ENCODE measurements at regions not wholly inside any gene's neighbourhood (a gene's known extent, or its start where the extent isn't known, plus 50 kb on each side); places are given as distances from the start of the nearest gene placed in this dataset.

GRCh38 chr5:68653471-68653870, 437.9 kb downstream of the PIK3R1 start:
- TF ChIP-seq CTCF (IDR thresholded peaks at IDR 0.05; ENCODE audit: insufficient read depth, missing control alignments): no peak
- DNase-seq (ENCODE audit: insufficient read length, low spot score): no peak
- no peak for FAIRE-seq

DNA sequence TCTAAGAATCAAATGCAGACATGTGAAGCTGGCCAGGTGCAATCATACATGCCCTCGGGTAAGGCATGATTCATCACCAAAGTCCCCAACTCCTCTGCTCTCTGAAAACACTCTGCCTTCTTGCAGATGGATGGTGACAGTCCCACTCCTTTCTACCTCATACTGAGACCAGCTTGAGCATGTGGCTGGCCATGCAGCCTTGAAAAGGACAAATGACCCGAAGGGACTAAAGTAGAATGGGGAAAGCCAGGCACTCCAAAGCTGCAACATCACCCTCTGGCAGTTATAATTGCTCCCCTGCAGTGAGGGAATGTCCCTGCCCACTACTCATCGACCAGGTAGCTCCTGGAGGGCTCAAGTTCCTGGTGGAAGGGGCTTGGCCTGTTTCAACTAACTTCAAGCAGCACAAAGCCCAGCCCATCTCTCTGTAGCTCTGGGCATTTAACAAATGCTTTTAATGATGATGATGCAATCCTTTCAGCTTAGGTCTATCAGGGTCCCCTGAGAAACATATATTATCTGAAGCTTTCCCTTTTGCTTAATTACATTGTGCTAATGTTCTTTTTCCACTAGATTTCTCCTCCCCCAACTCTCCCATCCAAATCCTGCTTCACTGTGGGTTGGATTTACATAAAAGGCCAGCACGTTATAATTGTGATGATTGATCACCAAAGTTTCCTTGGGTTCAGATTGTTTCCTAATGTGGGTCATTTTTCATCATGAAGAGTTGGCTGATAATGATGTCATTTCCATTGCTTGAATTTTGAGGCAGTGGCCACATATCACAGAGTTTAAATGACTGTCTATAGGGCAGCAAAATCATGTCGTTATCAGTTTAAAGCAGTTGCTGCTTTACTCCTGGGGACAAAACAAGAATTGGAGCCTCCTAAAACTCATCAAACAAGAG, 436.5 kb upstream of the SLC30A5 start:
- no peak for DNase-seq (ENCODE audit: insufficient read length, low spot score)
- no peak for FAIRE-seq
- no peak for TF ChIP-seq CTCF (IDR thresholded peaks at IDR 0.05; ENCODE audit: insufficient read depth, missing control alignments)

GRCh38 chr5:68658810-68659372, 434.9 kb upstream of the SLC30A5 start:
- no peak for TF ChIP-seq CTCF (IDR thresholded peaks at IDR 0.05; ENCODE audit: insufficient read depth, missing control alignments)
- no peak for DNase-seq (ENCODE audit: insufficient read length, low spot score)
- no peak for FAIRE-seq

- FAIRE-seq (no peak), DNase-seq (ENCODE audit: insufficient read length, low spot score) (no peak)
- no peak for TF ChIP-seq CTCF (IDR thresholded peaks at IDR 0.05; ENCODE audit: insufficient read depth, missing control alignments)
These were observed 433.9 kb upstream of the SLC30A5 start for GRCh38 chr5:68659881-68660280.

GRCh38 chr5:68661237-68661636, 432.6 kb upstream of the SLC30A5 start:
- no peak for DNase-seq (ENCODE audit: insufficient read length, low spot score)
- no peak for FAIRE-seq
- TF ChIP-seq CTCF (IDR thresholded peaks at IDR 0.05; ENCODE audit: insufficient read depth, missing control alignments): peak; percentile 10

DNA sequence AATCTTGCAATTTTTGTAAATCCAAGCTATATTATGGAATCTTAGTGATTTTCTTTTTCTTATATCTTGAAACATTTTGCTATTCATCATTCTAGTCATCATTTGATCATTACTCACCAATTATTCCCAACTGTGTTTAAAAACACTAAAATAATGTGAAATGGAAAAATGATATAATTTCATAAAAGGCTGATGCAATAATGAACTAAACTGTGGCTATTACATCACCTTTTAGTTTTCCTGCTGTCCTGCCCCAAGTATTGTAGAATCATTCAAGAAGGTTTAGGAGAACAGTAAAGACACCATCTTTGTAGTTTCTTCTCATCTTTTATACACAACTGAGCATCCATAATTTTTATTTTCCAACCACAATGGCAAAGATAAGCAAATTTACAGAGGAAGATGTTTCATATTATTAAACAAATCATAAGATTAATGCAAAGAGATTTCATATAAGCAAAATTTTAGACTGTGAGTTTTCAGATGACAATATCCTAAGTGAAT, 431.0 kb upstream of the SLC30A5 start:
- FAIRE-seq: no peak
- no peak for TF ChIP-seq CTCF (IDR thresholded peaks at IDR 0.05; ENCODE audit: insufficient read depth, missing control alignments)
- DNase-seq (ENCODE audit: insufficient read length, low spot score): no peak

All from D721Med (cell line).